Endothelial cell (in vitro differentiated cells): ENCODE measurements at regions not wholly inside any gene's neighbourhood (a gene's known extent, or its start where the extent isn't known, plus 50 kb on each side); places are given as distances from the start of the nearest gene placed in this dataset.

Experiments
- DNase-seq: peaks from one replicate; pipeline ENCODE4 v3.0.0; 2021; ENCODE audit warnings: low spot score
- H3K27ac Mint-ChIP-seq: one replicate; pipeline ENCODE4 v1.8.0; 2021; ENCODE audit warnings: mixed read lengths, inconsistent platforms; ENCODE audit not compliant: unreplicated experiment
- H3K27me3 Mint-ChIP-seq: one replicate; pipeline ENCODE4 v1.8.0; 2021; ENCODE audit warnings: mild to moderate bottlenecking, moderate library complexity, mixed read lengths, inconsistent platforms; ENCODE audit not compliant: unreplicated experiment
- H3K36me3 Mint-ChIP-seq: one replicate; pipeline ENCODE4 v1.8.0; 2021; ENCODE audit warnings: mild to moderate bottlenecking, low read depth, mixed read lengths, inconsistent platforms; ENCODE audit not compliant: unreplicated experiment
- H3K4me1 Mint-ChIP-seq: one replicate; pipeline ENCODE4 v1.8.0; 2021; ENCODE audit warnings: mild to moderate bottlenecking, mixed read lengths, inconsistent platforms; ENCODE audit not compliant: unreplicated experiment
- H3K4me3 Mint-ChIP-seq: one replicate; pipeline ENCODE4 v1.8.0; 2021; ENCODE audit warnings: mild to moderate bottlenecking, mixed read lengths, inconsistent platforms; ENCODE audit not compliant: unreplicated experiment
- H3K9me3 Mint-ChIP-seq: one replicate; pipeline ENCODE4 v1.8.0; 2021; ENCODE audit warnings: mixed read lengths, inconsistent platforms; ENCODE audit not compliant: unreplicated experiment
- CTCF ChIP-seq: fragments of 200-600 bp; sonication (generic); IDR thresholded peaks from one replicate; pipeline ENCODE4 v1.5.0; 2021; ENCODE audit warnings: antibody characterized with exemption; ENCODE audit not compliant: unreplicated experiment

DNA sequence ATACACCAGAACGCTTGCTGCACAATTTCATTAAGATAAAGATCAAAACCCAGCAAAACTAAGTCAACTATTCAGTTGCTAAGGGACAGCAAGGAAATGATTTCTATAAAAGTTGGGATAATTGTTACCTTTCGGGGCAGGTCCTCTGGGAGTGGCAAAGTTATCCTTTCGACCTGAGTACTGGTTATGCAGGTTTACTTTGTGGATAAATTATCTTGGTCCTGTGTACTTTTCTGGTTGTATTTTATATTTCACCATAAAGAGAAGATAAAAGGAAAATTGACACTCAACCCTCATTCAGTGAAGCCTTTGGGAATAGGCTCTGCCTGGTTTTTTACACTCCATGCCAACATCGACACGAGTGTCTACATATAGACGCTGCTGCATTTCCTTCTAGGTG, 146.5 kb downstream of the SYK start:
- H3K27me3 Mint-ChIP-seq, result peaks cover 1% of the 10 kb centered on the region
- DNase-seq, result no peak
- TF ChIP-seq CTCF, result no peak
- H3K27ac Mint-ChIP-seq, result no peak overlapping the region
- H3K4me1 Mint-ChIP-seq, result no peaks in the 10 kb centered on the region
- H3K4me3 Mint-ChIP-seq, result no peak overlapping the region
- H3K36me3 Mint-ChIP-seq, result no peaks in the 10 kb centered on the region
- no peaks in the 10 kb centered on the region for H3K9me3 Mint-ChIP-seq

- TF ChIP-seq CTCF, result no peak
- no peak for DNase-seq
- no peak overlapping the region for H3K4me3 Mint-ChIP-seq
- H3K9me3 Mint-ChIP-seq, result no peaks in the 10 kb centered on the region
- H3K27ac Mint-ChIP-seq, result no peak overlapping the region
- H3K36me3 Mint-ChIP-seq, result no peaks in the 10 kb centered on the region
- H3K4me1 Mint-ChIP-seq, result no peaks in the 10 kb centered on the region
- peaks cover 1% of the 10 kb centered on the region for H3K27me3 Mint-ChIP-seq
Measured at GRCh38 chr9:90950600-90950999, 149.0 kb downstream of the SYK start.

GRCh38 chr9:90953200-90953599, 151.6 kb downstream of the SYK start:
- Mint-ChIP-seq H3K27ac (no peak overlapping the region), H3K27me3 (peaks cover 1% of the 10 kb centered on the region), H3K4me1 (no peaks in the 10 kb centered on the region), H3K36me3 (no peaks in the 10 kb centered on the region), H3K4me3 (no peak overlapping the region), H3K9me3 (no peaks in the 10 kb centered on the region)
- TF ChIP-seq CTCF, result no peak
- no peak for DNase-seq

DNA sequence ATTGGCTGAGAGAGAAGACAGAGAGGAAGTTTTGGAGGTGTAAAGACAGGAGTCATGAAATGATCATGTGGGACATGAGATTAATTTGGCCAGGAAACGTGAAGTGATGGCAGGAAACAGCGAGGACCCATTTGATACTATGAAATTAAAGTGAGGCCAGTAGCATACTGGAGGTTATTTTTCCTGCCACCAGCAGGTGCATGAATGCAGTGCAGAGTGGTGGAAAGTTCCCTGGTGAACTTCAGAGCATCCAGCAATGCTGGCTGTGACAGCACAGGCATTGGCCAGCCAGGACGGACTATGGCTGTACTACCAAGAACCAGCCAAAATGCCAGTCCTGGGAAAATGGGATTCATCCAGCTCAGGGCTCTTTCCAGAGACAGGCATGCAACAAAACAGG, 152.2 kb downstream of the SYK start:
- no peak for TF ChIP-seq CTCF
- no peak overlapping the region for H3K27ac Mint-ChIP-seq

DNA sequence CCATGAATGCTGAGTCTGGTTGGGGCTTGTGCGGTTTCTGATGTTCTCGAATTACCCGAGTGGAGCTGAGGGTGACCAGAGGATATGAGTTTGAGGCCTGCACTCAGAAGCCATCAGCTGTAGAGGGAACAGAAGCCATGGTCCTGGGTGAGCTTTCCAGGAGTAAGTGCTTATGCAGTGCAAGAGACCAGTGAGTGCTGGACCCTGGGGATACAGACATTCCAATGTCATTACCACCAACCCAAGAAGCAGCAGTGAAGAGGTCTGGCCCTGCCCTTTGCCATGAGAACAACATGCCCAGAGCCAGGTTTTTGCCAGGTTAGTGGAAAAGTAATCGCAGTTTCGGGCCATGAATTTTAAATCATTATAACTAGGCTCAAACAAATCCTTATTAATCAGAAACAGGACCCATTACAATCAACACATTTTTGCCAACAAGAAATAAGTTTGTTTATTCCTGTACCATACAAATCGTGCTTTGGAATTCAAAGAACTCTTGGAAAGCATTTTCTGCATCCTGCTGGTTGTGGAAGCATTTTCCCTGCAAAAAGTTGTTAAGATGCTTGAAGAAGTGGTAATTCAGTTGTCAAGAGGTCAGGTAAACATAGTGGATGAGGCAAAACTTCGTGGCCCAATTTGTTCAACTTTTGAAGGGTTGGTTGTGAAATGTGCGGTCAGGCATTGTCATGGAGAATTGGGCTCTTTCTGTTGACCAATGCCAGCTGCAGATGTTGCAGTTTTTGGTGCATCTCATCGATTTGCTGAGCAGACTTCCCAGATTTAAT, 154.6 kb downstream of the SYK start:
- no peak for DNase-seq
- Mint-ChIP-seq H3K36me3 (no peaks in the 10 kb centered on the region), H3K27ac (no peak overlapping the region), H3K27me3 (no peaks in the 10 kb centered on the region), H3K4me1 (no peaks in the 10 kb centered on the region), H3K9me3 (no peaks in the 10 kb centered on the region), H3K4me3 (no peak overlapping the region)
- no peak for TF ChIP-seq CTCF

More for the DNA sequence above, 152.2 kb downstream of the SYK start:
- DNase-seq, result no peak
- Mint-ChIP-seq H3K27me3 (no peaks in the 10 kb centered on the region), H3K9me3 (no peaks in the 10 kb centered on the region), H3K4me1 (no peaks in the 10 kb centered on the region), H3K4me3 (no peak overlapping the region), H3K36me3 (no peaks in the 10 kb centered on the region)
